Mammary epithelial cell (primary cell): ENCODE measurements at regions not wholly inside any gene's neighbourhood (a gene's known extent, or its start where the extent isn't known, plus 50 kb on each side); places are given as distances from the start of the nearest gene placed in this dataset.

ENCODE experiments used
- CTCF ChIP-seq, 2 donors: IDR thresholded peaks in 1 of 2; conservative IDR thresholded peaks in 1 of 2; 2 replicates each; pipeline ENCODE4 v1.5.1; 2011 to 2012; ENCODE audit warnings: inconsistent platforms in 2 of 2, low read length in 2 of 2, mild to moderate bottlenecking in 2 of 2, control low read depth in 1 of 2, low read depth in 1 of 2; ENCODE audit not compliant: insufficient read depth in 1 of 2; ENCODE audit errors: extremely low read depth in 1 of 2
- EZH2 ChIP-seq: IDR thresholded peaks from 2 replicates; pipeline ENCODE4 v1.6.1; 2012; ENCODE audit warnings: low read length, inconsistent platforms, borderline replicate concordance

- TF ChIP-seq CTCF (conservative IDR thresholded peaks at IDR 0.05 in 1 of 2, IDR thresholded peaks at IDR 0.05 in 1 of 2; ENCODE audit: extremely low read depth in 1 of 2, insufficient read depth in 1 of 2, low read depth in 1 of 2, low read length in 2 of 2) (peak in 1 of 2 donors; percentile 5), EZH2 (no peak)
Measured at GRCh38 chr6:153963352-153963751, 75.7 kb upstream of the OPRM1 start.
